HepG2 (cell line): ENCODE measurements at regions not wholly inside any gene's neighbourhood (a gene's known extent, or its start where the extent isn't known, plus 50 kb on each side); places are given as distances from the start of the nearest gene placed in this dataset.

Experiments used
- BCL3 ChIP-seq: sonication (generic); formaldehyde crosslinking; IDR thresholded peaks from 2 replicates; pipeline ENCODE4 v1.5.1; 2020; ENCODE audit warnings: mild to moderate bottlenecking, missing genetic modification reagents, moderate library complexity
- CEBPG ChIP-seq: IDR thresholded peaks from 2 replicates; pipeline ENCODE4 v1.6.1; 2016
- CTCF ChIP-seq: sonication (generic); formaldehyde crosslinking; IDR thresholded peaks from 2 replicates; pipeline ENCODE4 v1.5.0; 2020; ENCODE audit warnings: mild to moderate bottlenecking, missing genetic modification reagents, moderate library complexity
- MAFK ChIP-seq, 2 experiments: IDR thresholded peaks in 1 of 2; conservative IDR thresholded peaks in 1 of 2; 2 replicates each; pipeline ENCODE4 v1.6.1; 2011; ENCODE audit warnings: improper control_type of control experiment in 2 of 2, low read length in 2 of 2
- SYNCRIP ChIP-seq: fragments of 200-400 bp; formaldehyde crosslinking; IDR thresholded peaks from 2 replicates; pipeline ENCODE4 v1.6.1; 2018; ENCODE audit warnings: mild to moderate bottlenecking, low read depth, low read length; ENCODE audit not compliant: insufficient read depth
- UBTF ChIP-seq: sonication (generic); formaldehyde crosslinking; IDR thresholded peaks from 2 replicates; pipeline ENCODE4 v1.4.0; 2020; ENCODE audit warnings: mild to moderate bottlenecking, missing genetic modification reagents
- ZNF432 ChIP-seq: sonication (generic); formaldehyde crosslinking; IDR thresholded peaks from 2 replicates; pipeline ENCODE4 v1.5.0; 2020; ENCODE audit warnings: missing genetic modification reagents, mild to moderate bottlenecking, borderline replicate concordance

GRCh38 chr10:4770801-4771553 is 55.0 kb upstream of the AKR1E2 start (continued):
- 0 out of 2 replicates have a peak, but pooled peaks have one; percentile 28 for TF ChIP-seq CTCF
- TF ChIP-seq BCL3 (CRISPR knock-in tag): no peak
- TF ChIP-seq CEBPG (CRISPR knock-in tag): no peak
- no peak for TF ChIP-seq ZNF432 (CRISPR knock-in tag)
- no peak for TF ChIP-seq UBTF (CRISPR knock-in tag)
- no peak for TF ChIP-seq SYNCRIP
- 0 out of 4 replicates have a peak, but pooled peaks of 1 of the 2 experiments have one; percentile 3 for TF ChIP-seq MAFK (conservative IDR thresholded peaks at IDR 0.05 in 1 of 2, IDR thresholded peaks at IDR 0.05 in 1 of 2; ENCODE audit: low read length in 2 of 2)
